MM.1S (cell line): ENCODE measurements at regions not wholly inside any gene's neighbourhood (a gene's known extent, or its start where the extent isn't known, plus 50 kb on each side); places are given as distances from the start of the nearest gene placed in this dataset.

ENCODE experiments used
- EZH2 ChIP-seq: fragments of 300-600 bp; sonication (generic); optimal IDR thresholded peaks from 2 replicates; pipeline ENCODE3; 2017; ENCODE audit warnings: low read depth, mild to moderate bottlenecking, antibody characterized with exemption, low read length, mixed read lengths
- TF ChIP-seq, protein P1 (sequence below): fragments of 300-600 bp; sonication (generic); IDR thresholded peaks from 2 replicates; pipeline ENCODE4 v1.5.1; 2016; ENCODE audit warnings: antibody characterized with exemption, low read length, mixed read lengths

DNA sequence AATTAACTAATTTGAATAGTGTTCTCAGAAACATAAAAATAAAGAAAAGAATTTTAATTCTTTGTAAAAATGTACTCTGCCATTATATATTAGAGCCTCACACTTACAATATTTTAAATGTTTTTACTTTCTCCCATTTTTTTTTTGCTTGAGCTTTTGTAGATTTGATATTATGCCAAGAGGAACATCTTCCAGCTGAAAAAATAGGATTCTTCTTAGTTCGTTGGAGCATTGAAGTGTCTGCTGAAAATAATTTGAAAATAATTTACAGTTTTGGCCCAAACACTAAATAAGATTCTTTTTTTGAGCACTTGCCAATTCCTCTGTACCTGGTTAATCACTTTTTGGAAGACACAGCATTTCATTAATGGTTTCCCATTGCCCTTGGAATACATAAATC lies 175.0 kb upstream of the COL11A1 start:
- TF ChIP-seq, protein P1, sequence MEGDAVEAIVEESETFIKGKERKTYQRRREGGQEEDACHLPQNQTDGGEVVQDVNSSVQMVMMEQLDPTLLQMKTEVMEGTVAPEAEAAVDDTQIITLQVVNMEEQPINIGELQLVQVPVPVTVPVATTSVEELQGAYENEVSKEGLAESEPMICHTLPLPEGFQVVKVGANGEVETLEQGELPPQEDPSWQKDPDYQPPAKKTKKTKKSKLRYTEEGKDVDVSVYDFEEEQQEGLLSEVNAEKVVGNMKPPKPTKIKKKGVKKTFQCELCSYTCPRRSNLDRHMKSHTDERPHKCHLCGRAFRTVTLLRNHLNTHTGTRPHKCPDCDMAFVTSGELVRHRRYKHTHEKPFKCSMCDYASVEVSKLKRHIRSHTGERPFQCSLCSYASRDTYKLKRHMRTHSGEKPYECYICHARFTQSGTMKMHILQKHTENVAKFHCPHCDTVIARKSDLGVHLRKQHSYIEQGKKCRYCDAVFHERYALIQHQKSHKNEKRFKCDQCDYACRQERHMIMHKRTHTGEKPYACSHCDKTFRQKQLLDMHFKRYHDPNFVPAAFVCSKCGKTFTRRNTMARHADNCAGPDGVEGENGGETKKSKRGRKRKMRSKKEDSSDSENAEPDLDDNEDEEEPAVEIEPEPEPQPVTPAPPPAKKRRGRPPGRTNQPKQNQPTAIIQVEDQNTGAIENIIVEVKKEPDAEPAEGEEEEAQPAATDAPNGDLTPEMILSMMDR, result no peak
- TF ChIP-seq EZH2, result no peak
